Ishikawa (cell line): ENCODE measurements at regions not wholly inside any gene's neighbourhood (a gene's known extent, or its start where the extent isn't known, plus 50 kb on each side); places are given as distances from the start of the nearest gene placed in this dataset.

Source experiments
- CEBPB ChIP-seq: IDR thresholded peaks from 2 replicates; pipeline ENCODE4 v1.6.1; 2012
- CREB1 ChIP-seq: IDR thresholded peaks from 2 replicates; pipeline ENCODE4 v1.6.1; 2012; ENCODE audit warnings: low read depth
- EGR1 ChIP-seq: IDR thresholded peaks from 2 replicates; pipeline ENCODE4 v1.6.1; 2012
- EP300 ChIP-seq: IDR thresholded peaks from 2 replicates; pipeline ENCODE4 v1.6.1; 2012; ENCODE audit warnings: borderline replicate concordance
- FOXM1 ChIP-seq: IDR thresholded peaks from 2 replicates; pipeline ENCODE4 v1.6.1; 2012; ENCODE audit warnings: low read depth, borderline replicate concordance
- MAX ChIP-seq: IDR thresholded peaks from 2 replicates; pipeline ENCODE4 v1.6.1; 2012
- NFIC ChIP-seq: IDR thresholded peaks from 2 replicates; pipeline ENCODE4 v1.6.1; 2012
- RAD21 ChIP-seq: IDR thresholded peaks from 2 replicates; pipeline ENCODE4 v1.6.1; 2012; ENCODE audit warnings: low read depth
- REST ChIP-seq: IDR thresholded peaks from 2 replicates; pipeline ENCODE4 v1.6.1; 2012; ENCODE audit warnings: low read depth, mild to moderate bottlenecking
- TAF1 ChIP-seq: IDR thresholded peaks from 2 replicates; pipeline ENCODE4 v1.6.1; 2012; ENCODE audit warnings: low read depth, mild to moderate bottlenecking
- TCF12 ChIP-seq: IDR thresholded peaks from 2 replicates; pipeline ENCODE4 v1.6.1; 2012; ENCODE audit warnings: low read depth
- TEAD4 ChIP-seq: IDR thresholded peaks from 2 replicates; pipeline ENCODE4 v1.6.1; 2012
- USF1 ChIP-seq: IDR thresholded peaks from 2 replicates; pipeline ENCODE4 v1.6.1; 2012
- YY1 ChIP-seq: IDR thresholded peaks from 2 replicates; pipeline ENCODE4 v1.6.1; 2012; ENCODE audit warnings: low read depth
- ZBTB7A ChIP-seq: IDR thresholded peaks from 2 replicates; pipeline ENCODE4 v1.6.1; 2012; ENCODE audit warnings: low read depth

- TF ChIP-seq FOXM1, result no peak
- TF ChIP-seq CREB1, result no peak
- TF ChIP-seq EGR1, result no peak
- TF ChIP-seq TCF12, result no peak
- no peak for TF ChIP-seq USF1
- TF ChIP-seq REST, result no peak
These were observed 255.0 kb downstream of the DTWD2 start for GRCh38 chr5:118733394-118733793.

- TF ChIP-seq EP300 (no peak), CEBPB (no peak), RAD21 (no peak), MAX (no peak), FOXM1 (no peak), TCF12 (no peak), CREB1 (no peak), NFIC (no peak)
These were observed 260.2 kb downstream of the DTWD2 start for GRCh38 chr5:118728191-118728590.

- TF ChIP-seq EGR1 (no peak), ZBTB7A (no peak), FOXM1 (no peak), MAX (no peak), CREB1 (no peak), TAF1 (no peak), YY1 (no peak)
These were observed 261.5 kb downstream of the DTWD2 start for GRCh38 chr5:118726891-118727290.

GRCh38 chr5:118723021-118723338 is 265.4 kb downstream of the DTWD2 start:
- TF ChIP-seq FOXM1 (no peak), NFIC (no peak), TEAD4 (no peak), EGR1 (no peak), YY1 (no peak), EP300 (no peak), RAD21 (no peak), REST (no peak), CREB1 (no peak), CEBPB (no peak)

GRCh38 chr5:118722122-118723020 is 266.0 kb downstream of the DTWD2 start:
- TF ChIP-seq RAD21 (no peak), MAX (no peak), NFIC (no peak), TEAD4 (no peak), EGR1 (no peak), USF1 (no peak), TCF12 (no peak), REST (no peak), CEBPB (no peak), FOXM1 (no peak), TAF1 (no peak), YY1 (no peak), CREB1 (no peak)
